ENCODE measurements at regions not wholly inside any gene's neighbourhood (a gene's known extent, or its start where the extent isn't known, plus 50 kb on each side); places are given as distances from the start of the nearest gene placed in this dataset.
"Not testable (repeated sequence)": the region's sequence is repeated elsewhere in the genome, so short reads cannot be mapped to it uniquely, and the experiment has no call there.

DNA sequence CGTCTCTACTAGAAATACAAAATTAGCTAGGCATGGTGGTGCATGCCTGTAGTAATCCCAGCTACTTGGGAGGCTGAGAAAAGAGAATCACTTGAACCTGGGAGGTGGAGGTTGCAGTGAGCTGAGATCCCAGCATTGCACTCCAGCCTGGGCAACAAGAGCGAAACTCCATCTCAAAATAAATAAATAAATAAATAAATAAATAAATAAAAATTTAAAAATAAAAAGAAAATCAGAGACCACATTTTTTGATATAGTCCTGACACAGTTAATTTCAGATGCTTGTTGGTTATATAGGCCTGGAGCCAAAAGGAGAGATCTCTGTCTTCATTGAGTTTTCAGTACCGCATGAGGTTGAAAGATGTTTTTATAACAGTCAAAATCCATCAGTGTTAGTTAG is 388.3 kb downstream of the PRELID2 start:
- DNase-seq: not testable (repeated sequence)

DNA sequence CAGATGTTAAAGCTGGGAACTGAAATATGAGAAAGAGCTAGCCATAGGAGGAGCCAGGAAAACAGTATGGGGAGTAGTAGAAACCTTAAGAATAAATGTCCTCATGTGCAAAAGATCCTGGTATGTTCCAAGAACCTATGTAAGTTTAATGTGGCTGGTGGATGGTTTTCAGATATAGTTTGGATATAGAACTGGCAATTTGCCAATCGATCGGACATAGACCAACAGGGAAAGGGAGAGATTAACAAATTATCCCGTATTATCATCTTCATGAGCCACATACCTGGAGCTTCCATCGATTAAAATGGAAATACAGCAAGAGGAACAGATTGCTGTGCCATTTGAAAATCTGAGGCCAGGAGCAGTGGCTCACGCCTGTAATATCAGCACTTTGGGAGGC is 388.7 kb downstream of the PRELID2 start:
- DNase-seq: no peak

DNA sequence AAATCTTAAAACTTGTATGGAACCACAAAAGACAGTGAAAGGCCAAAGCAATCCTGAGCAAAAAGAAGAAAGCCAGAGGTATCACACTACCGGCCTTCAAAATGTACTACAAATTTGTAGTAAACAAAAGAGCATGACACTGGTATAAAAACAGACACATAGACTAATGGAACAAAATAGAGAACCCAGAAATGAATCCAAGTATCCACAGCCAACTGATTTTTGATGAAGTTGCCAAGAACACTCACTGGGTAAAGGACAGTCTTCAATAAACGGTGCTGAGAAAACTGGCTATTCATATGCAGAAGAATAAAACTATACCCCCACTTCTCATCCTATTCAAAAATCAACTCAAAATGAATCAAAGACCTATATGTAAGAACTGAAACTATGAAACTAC is 390.1 kb downstream of the PRELID2 start:
- no peak for DNase-seq

DNA sequence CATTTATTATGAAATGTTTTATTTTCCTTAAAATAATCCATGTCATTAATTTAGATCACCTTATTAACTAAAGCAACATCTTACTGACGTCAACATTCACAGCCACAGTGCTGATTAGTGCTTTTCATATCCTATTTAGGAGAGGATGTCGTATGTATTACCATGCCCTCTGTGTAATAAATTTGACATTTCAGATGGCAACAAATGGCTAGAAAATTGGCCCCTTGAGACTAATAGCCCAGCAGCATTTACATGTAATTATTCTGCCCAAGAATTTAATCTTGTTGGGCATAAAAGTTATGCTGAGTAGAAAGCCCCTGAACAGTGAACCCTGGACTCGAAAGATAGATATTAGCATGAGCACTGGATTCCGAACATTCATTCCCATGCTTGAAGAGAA is 391.2 kb downstream of the PRELID2 start:
- DNase-seq: no peak

DNA sequence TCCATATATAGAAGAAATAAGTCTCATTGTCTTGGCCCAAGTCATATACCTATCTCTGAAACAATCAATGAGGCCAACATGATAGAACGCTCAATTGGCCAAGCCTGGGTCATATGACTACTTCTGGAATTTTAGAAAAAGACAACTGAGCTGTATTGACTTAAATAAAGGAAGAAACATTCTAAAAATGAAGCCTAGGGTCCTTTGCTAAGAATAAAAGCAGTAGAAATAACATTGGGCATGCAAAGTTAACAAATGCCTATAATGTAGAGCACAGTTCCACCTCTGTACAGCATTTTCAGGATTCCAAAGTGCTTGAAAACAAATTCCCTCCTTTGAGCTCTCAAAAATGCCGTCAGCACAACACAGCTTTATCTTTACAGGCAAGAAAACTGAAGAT is 391.8 kb downstream of the PRELID2 start:
- no peak for DNase-seq

DNA sequence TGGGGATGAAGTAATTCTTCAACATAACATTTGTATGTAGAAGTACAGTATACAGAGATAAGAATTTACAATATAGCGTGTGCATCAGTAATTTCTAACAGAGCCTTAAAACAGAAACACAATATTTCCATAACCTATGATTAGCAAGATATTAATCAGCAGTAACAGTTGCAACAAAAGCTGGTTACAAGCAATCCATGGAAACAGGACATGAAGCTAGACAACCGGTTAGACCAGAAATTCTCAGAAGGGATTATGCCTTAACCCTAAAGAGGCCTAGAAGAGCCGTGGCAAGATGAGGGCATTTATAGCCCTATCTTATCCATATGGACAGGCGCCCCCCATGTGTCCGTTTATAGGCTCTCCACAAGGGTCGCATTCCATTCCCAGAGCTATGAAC is 392.5 kb downstream of the PRELID2 start:
- DNase-seq: not testable (repeated sequence)

DNA sequence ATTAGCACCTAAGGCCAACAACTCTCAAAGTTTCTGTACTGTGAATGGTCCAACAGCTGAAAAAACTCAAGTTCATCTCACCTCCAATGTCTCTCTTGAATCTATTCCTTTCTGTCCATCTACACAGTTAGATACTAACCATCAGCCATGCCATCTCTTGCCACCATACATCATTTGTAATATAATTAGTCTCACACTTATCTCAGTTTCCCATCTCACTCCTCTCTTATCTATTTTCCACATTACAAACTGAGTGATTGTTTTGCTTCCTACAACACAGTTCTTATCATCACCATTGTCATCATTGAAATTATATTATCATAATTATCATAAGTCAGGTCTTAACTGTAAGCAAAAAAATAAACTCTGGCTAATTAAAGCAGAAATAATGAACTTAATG is 393.9 kb downstream of the PRELID2 start:
- DNase-seq: no peak

DNA sequence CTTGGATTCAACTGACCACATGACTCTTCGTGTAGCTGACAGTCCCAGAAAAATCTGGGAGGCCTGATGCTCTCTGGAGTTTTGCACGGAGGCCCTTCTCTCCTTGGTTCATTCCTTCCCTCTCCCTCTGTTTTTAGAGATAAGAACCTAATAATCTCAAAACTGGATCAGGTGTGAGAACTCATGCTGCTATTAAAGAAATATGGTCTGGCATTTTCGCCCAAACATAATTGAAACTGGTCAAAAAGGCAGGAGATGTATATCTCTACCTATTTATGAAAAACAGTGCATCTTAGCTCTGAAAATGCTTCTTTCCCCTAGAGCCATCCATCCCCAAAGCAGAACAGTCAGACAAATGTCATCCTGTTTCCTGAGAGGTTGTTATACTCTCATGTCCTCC is 397.5 kb downstream of the PRELID2 start:
- no peak for DNase-seq

DNA sequence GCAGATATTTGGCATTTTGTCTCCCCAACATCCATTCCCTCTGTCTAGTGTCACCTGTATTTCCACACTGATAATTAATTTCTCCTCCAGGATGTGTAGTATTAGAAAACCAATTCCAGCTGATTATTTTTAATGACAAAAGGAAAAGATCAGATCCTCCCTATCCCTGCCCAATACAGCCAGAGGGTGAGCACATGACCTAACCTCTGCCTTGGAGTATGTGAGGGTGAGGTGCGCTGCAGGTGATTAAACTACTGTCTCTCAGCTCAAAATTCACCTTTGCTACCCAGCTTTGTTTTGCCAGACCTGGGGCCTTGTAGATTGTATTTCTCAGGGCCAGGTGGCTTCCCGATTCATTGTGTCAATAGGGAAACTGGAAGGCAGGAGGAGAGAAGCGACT is 402.1 kb downstream of the PRELID2 start:
- DNase-seq: no peak

DNA sequence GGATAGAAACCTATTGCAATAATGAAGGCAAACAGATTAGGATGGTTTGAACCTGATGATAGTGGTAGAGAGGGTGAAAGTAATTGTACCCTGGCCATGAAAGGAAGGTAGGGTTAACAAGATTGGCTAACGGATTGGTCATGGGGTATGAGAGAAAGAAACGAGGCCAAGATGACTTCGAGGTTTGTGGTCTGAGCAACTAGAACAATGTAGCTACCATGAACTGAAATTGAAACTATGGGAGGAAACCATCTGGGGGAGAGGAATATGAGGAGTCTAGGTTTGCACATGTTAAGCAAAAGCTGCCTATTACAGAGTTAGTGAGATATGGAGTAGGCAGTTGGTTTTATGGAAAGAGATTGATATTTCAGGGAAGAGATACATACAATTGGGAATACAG is 406.0 kb downstream of the PRELID2 start:
- no peak for DNase-seq

DNA sequence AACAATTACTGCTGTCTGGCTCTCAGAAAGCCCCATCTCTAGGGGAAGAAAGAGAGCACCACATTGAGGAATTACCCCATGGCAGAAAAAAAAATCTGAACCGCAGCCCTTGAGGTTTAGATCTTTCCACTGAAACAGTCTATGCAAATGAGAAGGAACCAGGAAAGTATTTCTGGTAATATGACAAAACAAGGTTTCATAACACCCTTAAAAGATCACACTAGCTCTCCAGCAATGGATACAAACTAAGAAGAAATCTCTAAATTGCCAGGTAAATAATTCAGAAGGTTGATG is 427.1 kb downstream of the PRELID2 start:
- no peak for DNase-seq

DNA sequence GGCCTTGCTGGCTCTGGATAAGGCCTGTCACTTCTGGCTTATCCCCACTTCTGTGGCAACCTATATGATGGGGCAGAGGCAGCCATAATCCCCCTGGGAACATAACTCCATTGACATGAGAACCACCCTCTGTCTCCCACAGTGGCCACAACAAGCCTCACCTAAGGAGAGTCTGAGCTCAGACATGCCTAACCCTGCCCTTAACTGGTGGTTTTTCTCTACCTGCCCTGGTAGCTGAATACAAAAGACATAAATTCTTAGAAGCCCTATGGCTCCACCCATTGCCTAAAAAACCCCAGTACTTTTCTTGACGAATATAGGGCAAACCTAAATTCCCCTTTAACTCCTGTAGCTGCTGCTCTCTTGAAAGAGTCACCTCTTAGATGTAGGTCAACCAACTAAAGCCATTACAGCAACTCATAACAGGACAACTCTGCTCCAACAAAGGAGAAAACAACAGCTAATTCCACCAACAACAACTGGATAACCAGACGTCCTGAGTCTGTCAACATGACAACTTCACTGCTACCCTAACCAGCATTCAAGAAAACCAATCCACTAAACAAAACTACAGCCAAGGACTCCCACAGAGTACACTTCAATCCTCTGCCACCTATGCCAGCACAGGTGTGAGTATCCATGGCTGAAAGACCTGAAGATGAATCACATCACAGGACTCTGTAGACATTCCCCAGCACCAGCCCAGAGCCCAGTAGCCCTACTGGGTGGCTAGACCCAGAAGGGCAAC is 427.7 kb downstream of the PRELID2 start:
- no peak for DNase-seq

DNA sequence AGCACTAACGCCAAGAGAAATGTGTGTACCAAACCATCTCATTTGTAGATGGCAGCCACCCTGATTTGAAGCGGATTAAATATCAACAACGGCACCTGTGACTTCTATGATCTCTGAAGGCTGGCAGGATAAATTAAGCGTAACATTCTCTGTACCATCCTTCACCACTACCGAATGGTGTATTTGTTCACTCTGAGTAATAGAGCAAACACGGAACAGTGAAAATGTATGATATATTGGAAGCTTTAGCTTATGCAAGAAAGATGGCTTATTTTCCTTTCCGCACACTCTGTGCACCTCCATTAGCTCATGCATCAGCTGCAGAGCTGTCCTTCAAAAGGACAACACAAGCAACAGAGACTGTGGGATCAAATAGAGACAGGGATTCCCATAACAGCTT is 431.1 kb downstream of the PRELID2 start:
- no peak for DNase-seq

DNA sequence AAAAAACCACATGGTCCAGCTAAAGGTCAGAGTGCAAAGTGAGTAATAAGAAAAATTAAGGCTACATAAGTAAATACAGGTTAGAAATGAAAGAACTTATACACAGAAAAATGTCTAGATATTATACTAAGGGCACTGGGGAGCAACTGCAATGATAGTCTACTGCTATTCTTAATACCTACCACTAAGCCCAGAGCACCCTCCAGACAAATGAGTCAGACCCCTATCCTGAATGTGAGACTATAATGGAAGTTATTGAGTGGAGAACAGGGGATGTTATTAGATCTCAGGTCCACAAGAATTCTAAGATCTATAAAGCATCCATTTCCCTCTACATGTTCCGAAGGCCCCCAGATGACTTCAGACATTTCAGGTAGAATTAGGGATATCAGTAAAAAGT is 438.3 kb downstream of the PRELID2 start:
- no peak for DNase-seq

DNA sequence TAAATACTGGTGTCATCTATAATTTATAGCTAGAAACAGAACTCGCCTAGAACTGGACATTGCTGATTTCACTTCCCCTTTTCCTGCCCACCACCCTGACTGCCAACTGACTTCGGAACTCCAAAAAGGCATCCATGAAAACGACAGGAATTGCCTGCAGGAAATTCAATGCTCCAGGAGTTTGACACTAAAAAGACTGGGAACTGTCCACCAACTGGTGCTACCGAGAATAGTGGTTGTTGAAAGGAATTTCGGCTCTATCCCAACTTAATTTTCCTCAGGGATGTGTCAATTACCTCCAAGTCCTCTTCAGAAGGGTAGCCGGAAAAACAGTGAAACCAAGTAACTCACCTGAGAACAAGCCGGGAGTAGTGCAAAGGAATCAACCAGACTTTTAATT is 440.0 kb downstream of the PRELID2 start:
- not testable (repeated sequence) for DNase-seq

DNA sequence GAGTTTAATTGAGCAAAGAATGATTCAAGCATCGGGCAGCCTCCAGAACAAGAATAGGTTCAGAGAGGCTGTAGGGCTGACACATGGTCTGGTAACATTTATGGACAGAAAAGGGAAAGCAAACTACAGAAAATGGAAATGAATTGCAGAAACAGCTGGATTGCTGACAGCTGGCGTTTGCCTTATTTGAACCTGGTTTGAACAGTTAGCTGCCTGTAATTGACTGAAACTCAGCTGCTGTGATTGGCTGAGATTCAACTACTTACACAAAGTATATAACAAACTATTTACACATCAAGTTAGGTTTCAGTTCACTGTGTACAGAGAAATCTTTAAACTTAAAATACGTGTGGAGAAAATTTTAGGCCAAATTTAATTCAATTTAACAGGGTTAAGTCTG is 441.7 kb downstream of the PRELID2 start:
- no peak for DNase-seq

DNA sequence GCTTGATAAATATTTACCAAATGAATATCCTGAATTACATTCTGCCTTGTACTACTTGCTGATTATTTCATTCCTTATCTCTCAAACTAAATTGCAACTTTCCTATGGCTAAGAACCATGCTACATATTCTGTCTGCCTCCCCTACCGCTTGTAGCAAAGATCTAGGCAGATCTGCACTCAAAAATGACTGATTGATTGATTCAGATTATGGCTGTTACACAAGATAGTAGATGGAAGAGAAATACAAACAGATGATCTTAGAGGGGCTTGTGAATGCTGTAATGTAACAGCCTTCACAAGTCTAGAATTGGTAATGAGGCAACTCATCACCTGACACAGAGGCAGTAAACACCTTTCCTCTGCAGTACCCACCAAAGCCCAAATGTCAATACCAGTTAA is 446.1 kb downstream of the PRELID2 start:
- no peak for DNase-seq

DNA sequence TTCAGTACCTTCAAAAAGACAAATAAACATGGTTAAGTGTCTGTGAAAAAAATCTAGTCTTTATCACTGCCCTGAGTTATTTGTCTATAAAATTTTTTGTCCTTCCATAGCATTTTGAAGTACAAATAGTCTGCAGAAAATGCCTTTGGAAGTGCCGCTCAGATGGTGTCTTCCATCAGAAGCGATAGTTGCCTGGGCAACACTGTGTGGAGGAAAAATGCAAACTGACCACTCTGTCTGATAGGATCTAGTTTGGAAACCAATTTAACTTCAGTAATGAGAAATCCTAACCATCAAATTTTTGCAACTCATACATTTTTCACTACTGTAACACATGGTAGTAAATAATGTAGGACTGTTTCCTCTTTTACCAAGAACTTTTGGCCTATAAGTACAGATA is 449.9 kb downstream of the PRELID2 start:
- no peak for DNase-seq

DNA sequence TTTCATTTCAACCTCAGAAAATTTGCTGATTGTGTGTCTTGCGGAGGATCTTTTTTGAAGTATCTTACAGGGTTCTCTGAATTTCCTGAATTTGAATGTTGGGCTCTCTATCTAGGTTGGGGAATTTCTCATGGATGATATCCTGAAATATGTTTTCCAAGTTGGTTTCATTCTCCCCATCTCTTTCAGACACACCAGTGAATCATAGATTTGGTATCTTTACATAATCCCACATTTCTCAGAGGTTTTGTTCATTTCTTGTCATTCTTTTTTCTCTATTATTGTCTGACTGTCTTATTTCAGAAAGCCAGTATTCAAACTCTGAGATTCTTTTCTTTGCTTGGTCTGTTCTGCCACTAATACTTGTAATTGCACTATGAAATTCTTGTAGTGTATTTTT is 456.9 kb downstream of the PRELID2 start:
- no peak for DNase-seq

DNA sequence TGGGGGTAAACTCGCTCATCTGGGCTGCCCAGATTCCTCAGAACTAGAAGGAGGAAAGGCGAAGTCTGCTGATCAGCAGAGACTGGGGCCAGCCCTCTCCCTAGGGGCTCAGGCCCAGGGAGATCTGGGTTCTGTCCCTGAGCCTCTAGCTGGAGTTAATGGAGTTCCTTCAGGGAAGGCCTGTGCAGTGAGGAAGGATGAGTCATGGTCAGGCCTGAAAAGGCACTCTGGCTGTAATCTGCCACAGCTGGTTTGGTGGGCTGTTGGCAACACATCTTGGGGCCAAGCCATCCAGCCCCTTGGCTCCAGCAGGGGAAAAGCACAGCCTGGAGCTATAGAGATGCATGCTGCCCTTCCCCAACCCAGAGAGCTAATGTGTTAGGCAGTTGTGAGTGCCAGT is 459.6 kb downstream of the PRELID2 start:
- no peak for DNase-seq

DNA sequence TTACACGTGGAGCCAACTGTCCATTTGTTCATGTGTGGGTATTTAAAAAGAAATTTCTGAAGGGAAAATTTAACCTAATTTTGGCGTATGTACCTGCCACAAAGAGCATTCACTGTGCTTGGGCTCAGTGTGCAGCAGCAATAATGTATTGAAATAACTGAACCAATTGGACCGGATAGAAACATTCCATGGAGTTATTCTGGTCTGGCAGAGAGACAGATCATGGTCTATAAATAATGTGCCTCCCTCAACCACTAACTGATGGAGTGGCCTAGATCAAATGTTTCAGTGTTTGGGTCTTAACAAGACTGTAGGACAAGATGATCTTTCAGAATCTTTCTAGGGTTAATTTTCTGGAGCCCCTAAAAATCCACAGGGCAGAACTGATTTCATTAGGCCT is 469.7 kb downstream of the PRELID2 start:
- no peak for DNase-seq

DNA sequence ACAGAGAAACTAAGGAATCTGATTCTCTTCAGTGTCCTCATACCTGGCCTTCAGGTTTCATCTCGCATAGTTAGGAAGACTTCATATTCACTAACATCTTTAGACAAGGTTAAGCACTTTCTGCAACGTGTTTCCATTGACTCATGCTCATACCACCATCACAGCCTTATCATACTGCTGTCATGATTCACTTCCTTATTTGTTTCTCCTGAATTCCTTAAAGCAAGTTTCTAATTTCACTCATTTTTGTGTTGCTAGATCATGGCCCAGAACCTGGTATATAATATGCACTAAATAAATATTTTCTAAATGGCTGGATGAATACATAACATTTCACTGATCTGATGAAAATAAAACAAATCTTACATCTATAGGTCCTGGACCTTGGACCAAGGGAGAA is 472.9 kb downstream of the PRELID2 start:
- peak; percentile 75 for DNase-seq

DNA sequence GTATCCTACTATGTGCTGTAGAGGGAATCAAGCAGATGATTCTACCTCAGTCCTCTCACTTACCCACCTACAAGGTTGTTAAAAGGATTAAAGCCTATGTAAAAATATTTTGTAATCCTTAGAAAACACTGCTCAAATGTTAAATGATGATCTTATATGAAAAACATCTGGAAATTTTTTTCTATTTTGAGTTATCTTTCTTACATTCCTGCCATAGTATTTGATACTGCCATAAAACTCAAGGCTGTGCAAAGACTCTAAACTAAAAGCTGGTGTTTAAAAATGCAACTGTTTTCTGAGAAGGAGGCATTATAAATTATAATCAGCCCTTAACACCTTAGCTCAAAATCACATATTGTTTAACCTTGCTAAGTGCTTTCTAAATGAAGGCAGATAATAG is 474.2 kb downstream of the PRELID2 start:
- DNase-seq: no peak

DNA sequence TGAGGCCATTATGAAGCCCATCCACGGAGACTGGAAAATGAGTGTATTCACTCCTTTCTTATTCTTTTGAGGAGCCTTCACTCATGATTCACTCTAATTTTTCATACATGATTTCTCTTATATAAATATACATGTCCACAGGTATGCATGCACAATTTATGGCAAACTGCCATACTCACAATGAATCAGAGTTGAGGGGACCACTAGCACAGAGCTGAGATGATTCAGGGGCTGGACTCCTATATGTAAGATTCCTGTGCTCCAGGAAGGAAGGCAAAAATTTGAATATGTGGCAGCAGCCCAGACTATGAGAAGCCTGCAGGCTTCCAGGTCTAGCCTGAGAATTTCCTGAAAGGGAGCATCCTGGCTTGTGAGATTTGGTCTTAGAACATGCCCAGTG is 484.6 kb downstream of the PRELID2 start:
- DNase-seq: peak; percentile 45

DNA sequence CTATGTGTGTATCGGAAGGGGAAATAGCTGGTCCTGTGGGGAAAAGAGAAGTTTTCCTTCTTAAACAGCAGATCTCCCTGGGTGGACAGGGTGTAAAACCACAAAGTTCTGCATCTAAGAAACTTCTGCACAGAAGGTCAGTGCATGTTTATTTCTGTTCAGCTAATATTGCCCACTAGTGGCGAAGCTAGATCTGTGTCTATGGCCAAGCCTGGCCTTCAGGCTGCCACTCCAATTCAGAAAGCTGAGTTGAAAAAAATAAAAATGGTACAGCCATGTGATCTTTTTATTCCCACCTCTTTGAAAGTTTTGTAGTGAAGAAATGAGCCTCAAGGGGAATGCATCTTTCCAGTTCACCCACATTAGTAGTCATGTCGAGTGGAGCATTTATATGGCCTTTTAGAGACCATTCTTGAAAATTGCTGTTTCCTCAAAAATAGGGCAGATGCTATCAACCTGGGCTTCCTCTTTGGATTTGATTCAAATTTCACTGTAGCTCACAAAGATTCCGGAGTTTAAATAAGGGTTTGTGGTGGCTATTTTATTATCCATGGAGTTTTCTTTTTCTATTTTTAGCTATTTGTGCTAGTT is 488.0 kb downstream of the PRELID2 start:
- no peak for DNase-seq

Measured in amniotic stem cell (primary cell).